HG03469 (cell line): ENCODE measurements at regions not wholly inside any gene's neighbourhood (a gene's known extent, or its start where the extent isn't known, plus 50 kb on each side); places are given as distances from the start of the nearest gene placed in this dataset.
"Not testable (repeated sequence)": the region's sequence is repeated elsewhere in the genome, so short reads cannot be mapped to it uniquely, and the experiment has no call there.

Source experiments
- ATAC-seq: cut with Tn5 transposase; IDR thresholded peaks from one replicate; pipeline ENCODE4 v1.9.1; 2021; ENCODE audit warnings: mild to moderate bottlenecking, moderate library complexity, moderate number of reproducible peaks; ENCODE audit not compliant: unreplicated experiment

GRCh38 chr1:37158113-37158749, 123.9 kb upstream of the GRIK3 start:
- no peak for ATAC-seq

DNA sequence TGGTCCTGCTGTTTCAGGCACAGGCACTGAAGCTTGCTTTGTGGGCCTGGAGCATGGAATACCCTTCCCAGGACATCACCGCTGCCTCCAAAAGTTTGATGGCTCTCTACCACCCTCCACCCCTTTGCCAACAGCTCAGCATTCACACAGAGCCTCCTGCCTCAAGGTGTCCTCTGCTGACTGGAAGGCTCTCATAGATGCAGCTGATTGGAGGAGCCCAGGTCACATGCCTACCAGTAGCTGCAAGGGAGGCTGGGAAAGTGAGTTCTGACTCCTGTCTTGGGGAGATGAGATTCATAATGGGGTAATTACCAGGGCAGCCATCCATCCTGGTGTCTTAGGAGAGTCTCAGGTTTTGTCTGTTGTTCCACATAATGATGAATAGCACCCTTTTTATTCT, 124.8 kb upstream of the GRIK3 start:
- ATAC-seq = no peak

- no peak for ATAC-seq
These were observed 126.9 kb upstream of the GRIK3 start for GRCh38 chr1:37161171-37161570.

GRCh38 chr1:37162059-37162458, 127.7 kb upstream of the GRIK3 start:
- no peak for ATAC-seq

GRCh38 chr1:37166005-37166404, 131.7 kb upstream of the GRIK3 start:
- no peak for ATAC-seq

GRCh38 chr1:37167479-37167878, 133.2 kb upstream of the GRIK3 start:
- ATAC-seq = no peak

- no peak for ATAC-seq
These were observed 134.9 kb upstream of the GRIK3 start for GRCh38 chr1:37169241-37169640.

- no peak for ATAC-seq
These were observed 135.5 kb upstream of the GRIK3 start for GRCh38 chr1:37169743-37170275.

- ATAC-seq = no peak
These were observed 137.4 kb upstream of the GRIK3 start for GRCh38 chr1:37171691-37172090.

- ATAC-seq = no peak
These were observed 140.0 kb upstream of the GRIK3 start for GRCh38 chr1:37174341-37174740.

- no peak for ATAC-seq
These were observed 140.6 kb upstream of the GRIK3 start for GRCh38 chr1:37174876-37175275.

DNA sequence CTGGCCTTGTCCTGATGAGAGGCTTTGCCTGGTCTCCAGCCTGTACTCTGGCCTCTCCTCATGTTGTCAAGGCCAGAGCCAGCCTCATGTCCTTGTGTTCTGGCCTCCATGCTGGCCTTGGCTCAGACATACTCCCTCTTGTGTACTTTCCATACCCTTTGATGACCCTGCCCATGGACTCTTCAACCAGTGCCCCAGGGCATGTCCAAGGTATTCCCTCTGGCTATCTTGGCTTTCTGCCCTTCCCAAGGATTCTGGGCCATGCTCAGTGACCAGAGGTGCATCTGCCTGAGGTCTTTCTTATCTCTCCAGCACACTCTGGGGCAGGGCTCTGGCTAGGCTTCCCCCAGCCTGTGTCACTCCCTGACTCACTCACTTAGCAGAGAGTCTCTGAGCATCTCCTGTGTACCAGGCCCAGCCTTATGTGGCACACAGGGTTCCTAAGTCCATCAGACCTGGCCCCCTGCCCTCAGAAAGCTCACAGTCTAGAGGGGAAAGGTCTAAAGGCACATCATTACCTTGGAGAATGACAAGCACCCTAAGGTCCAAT, 141.4 kb upstream of the GRIK3 start:
- ATAC-seq = no peak

DNA sequence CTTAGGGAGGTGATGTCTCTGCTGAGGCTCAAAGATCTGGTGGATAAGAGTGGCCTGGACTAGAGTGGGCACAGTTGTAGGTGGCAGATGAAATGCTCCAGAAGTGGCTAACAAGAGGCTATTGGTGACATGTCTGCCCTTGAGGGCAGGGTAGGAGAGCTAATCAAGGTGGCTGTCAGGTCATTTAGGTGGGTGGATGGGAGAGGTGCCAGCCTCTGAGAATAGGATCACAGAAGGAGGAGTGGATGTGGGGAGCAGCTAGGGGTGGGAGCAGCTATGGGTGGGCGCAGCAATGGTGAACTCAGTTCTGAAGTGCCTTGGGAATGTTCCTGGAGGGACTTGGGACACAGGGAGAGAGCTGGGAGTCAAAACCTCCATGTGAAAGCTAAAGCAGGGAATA, 142.0 kb upstream of the GRIK3 start:
- no peak for ATAC-seq

DNA sequence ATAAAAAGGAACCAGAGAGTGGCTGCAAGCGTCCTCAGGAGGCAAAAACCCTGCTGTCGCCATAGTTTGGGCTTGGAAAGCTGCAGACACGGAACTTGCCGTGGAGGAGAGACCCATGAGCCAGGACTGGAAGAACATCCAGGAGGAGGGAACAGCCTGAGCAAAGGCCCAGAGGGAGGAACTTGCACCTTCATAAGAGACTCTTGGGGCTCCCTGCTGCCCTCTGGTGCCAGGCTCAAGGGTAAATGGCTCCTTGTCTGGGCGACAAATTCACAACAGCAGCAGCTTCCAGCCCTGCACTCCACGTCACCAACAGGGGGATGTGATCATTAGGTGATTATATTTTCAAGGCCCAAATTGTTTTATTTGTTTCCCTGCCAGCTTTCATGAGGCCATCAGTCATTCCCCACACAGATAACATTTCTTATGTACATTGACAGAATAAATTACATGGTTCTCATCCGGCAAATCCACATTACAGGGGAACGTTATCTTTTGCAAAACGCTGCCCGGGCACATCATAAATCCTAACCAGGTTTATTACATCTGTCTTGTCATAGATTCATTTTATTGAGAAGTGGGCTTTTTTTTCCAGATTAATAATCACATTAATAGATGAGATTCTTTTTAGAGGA, 143.0 kb upstream of the GRIK3 start:
- no peak for ATAC-seq

DNA sequence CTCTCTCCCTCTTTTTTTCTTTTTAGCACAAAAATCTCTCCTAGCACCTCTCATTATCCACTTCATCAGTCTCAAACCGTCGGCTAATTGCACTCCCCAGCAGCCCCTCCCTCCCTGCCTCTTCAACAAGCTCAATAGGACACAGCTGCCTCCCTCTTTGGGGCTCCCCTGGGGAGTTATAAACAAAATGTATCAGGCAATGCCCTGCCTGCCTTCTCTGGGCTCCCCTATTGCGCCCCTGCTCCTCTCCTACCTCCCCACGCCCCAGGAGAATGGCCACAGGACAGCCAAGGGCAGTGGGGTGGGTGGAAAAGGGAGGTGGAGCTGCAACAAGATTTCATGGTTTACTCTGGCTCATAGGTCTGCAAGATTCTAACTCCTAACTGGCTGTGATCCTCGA, 147.1 kb upstream of the GRIK3 start:
- no peak for ATAC-seq

DNA sequence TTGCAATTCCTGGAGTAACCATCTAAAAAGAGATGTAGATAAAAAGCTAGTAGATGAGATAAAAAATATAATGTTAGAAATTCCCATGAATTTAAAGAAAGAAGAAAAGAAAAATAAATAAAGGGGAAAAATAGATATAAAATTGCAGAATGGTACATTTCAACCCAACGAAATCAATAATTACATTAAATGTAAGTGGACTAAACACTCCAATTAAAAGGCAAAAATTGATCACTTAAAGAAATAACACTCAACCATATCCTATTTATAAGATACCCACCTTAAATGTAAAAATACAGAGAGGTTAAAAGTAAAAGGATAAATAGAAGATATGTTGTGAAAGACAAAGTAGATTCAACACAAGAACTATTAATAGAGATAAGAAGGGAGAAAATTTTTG, 150.5 kb upstream of the GRIK3 start:
- ATAC-seq = no peak

GRCh38 chr1:37186246-37186756, 152.0 kb upstream of the GRIK3 start:
- no peak for ATAC-seq

- no peak for ATAC-seq
These were observed 154.8 kb upstream of the GRIK3 start for GRCh38 chr1:37189111-37189510.

DNA sequence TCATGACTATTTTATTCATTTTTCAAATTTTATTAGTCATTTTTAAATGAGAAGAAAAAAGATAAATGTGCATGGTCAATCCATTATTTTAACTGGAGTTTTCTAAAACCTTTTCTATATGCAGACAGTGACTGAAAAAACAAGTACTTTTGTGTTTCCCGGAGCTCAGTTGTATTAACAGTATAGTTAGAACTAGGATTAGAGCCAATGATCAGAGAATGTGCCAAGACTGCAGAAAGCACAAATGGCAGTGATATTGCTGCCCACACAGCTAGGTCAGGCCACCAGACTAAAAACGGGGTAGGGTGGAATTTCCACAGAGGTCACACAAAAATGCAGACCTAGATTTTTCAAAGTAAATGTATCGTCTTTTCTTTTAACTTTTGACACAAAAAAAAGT, 163.1 kb upstream of the GRIK3 start:
- no peak for ATAC-seq

DNA sequence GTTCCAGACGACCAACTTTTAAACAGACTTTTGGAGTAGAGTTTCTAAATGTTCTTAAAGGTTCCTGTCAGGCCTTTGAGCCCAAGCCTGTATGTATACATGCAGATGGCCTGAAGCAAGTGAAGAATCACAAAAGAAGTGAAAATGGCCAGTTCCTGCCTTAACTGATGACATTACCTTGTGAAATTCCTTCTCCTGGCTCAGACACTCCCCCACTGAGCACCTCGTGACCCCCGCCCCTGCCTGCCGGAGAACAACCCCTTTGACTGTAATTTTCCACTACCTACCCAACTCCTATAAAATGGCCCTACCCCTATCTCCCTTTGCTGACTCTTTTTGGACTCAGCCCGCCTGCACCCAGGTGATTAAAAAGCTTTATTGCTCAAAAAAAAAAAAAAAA, 180.0 kb upstream of the GRIK3 start:
- not testable (repeated sequence) for ATAC-seq

GRCh38 chr1:37233606-37234005, 199.3 kb upstream of the GRIK3 start:
- no peak for ATAC-seq

- ATAC-seq = no peak
These were observed 200.7 kb upstream of the GRIK3 start for GRCh38 chr1:37234941-37235418.
